ENCODE measurements at regions not wholly inside any gene's neighbourhood (a gene's known extent, or its start where the extent isn't known, plus 50 kb on each side); places are given as distances from the start of the nearest gene placed in this dataset.
"Not testable (repeated sequence)": the region's sequence is repeated elsewhere in the genome, so short reads cannot be mapped to it uniquely, and the experiment has no call there.

GRCh38 chr10:131820626-131821025 is 80.2 kb upstream of the PPP2R2D start:
- no peak overlapping the region for H3K4me3 ChIP-seq
- intact Hi-C loops (cut with DNase I, micrococcal nuclease), result no loop called here
- H3K4me1 ChIP-seq (ENCODE audit: low read depth), result no peaks in the 10 kb centered on the region
- ATAC-seq (no peak), DNase-seq (no peak)
- TF ChIP-seq, protein P1, sequence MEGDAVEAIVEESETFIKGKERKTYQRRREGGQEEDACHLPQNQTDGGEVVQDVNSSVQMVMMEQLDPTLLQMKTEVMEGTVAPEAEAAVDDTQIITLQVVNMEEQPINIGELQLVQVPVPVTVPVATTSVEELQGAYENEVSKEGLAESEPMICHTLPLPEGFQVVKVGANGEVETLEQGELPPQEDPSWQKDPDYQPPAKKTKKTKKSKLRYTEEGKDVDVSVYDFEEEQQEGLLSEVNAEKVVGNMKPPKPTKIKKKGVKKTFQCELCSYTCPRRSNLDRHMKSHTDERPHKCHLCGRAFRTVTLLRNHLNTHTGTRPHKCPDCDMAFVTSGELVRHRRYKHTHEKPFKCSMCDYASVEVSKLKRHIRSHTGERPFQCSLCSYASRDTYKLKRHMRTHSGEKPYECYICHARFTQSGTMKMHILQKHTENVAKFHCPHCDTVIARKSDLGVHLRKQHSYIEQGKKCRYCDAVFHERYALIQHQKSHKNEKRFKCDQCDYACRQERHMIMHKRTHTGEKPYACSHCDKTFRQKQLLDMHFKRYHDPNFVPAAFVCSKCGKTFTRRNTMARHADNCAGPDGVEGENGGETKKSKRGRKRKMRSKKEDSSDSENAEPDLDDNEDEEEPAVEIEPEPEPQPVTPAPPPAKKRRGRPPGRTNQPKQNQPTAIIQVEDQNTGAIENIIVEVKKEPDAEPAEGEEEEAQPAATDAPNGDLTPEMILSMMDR (IDR thresholded peaks at IDR 0.05), result no peak
- no peaks in the 10 kb centered on the region for H3K9me3 ChIP-seq
- no peaks in the 10 kb centered on the region for H3K36me3 ChIP-seq (ENCODE audit: low read depth)

GRCh38 chr10:131821378-131822012 is 79.3 kb upstream of the PPP2R2D start:
- ATAC-seq, result no peak
- intact Hi-C loops (cut with DNase I, micrococcal nuclease), result no loop called here
- peak in 1 of 3 donors; percentile 5 for DNase-seq
- H3K9me3 ChIP-seq, result no peaks in the 10 kb centered on the region
- no peak overlapping the region for H3K4me3 ChIP-seq
- TF ChIP-seq, protein P1 (IDR thresholded peaks at IDR 0.05), result no peak
- H3K4me1 ChIP-seq (ENCODE audit: low read depth), result no peaks in the 10 kb centered on the region
- H3K36me3 ChIP-seq (ENCODE audit: low read depth), result no peaks in the 10 kb centered on the region

DNA sequence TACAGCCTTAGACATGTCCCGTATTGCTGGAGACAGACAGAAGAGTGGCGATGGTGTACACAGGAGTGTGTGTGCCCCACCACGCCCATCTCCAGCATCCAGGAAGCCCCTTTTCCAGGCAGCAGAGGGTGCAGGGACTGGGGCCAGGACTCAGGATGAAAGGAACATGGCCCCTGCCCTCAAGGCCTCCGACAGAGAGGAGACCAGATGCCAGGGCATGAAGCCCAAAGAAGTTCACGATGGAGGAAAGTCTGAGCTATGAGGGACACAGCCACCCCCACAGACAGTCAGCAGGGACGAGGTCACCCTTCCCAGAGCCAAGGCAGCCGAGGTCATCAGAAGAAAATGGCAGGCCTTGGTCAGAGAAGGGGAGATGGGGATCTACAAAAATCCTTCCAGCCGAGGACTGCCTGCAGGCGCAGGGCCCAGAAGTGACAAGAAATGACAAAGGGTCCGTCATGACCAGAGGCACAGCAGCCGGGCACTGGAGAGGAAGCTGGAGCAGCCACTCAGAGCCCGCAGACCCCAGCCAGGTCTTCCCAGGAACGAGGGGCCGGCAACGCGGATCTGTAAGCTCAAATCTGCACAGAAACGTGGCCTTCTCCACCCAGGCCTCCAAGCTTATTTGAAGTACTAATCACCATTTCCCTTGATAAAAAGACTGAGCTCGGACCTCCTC is 78.7 kb upstream of the PPP2R2D start:
- no peaks in the 10 kb centered on the region for H3K36me3 ChIP-seq (ENCODE audit: low read depth)
- H3K4me3 ChIP-seq, result no peak overlapping the region
- DNase-seq, result peak in 1 of 3 donors; percentile 19
- H3K4me1 ChIP-seq (ENCODE audit: low read depth), result no peaks in the 10 kb centered on the region
- H3K9me3 ChIP-seq, result no peaks in the 10 kb centered on the region
- ATAC-seq, result no peak
- intact Hi-C loops (cut with DNase I, micrococcal nuclease), result no loop called here
- TF ChIP-seq, protein P1 (IDR thresholded peaks at IDR 0.05), result no peak

GRCh38 chr10:131822692-131823245 is 78.0 kb upstream of the PPP2R2D start:
- ATAC-seq (no peak), DNase-seq (peak in 1 of 3 donors; percentile 23)
- Histone ChIP-seq H3K4me3 (no peak overlapping the region), H3K4me1 (ENCODE audit: low read depth) (no peaks in the 10 kb centered on the region), H3K9me3 (no peaks in the 10 kb centered on the region), H3K36me3 (ENCODE audit: low read depth) (no peaks in the 10 kb centered on the region)
- TF ChIP-seq, protein P1 (IDR thresholded peaks at IDR 0.05), result no peak
- intact Hi-C loops (cut with DNase I, micrococcal nuclease), result no loop called here

GRCh38 chr10:131823601-131824099 is 77.2 kb upstream of the PPP2R2D start:
- H3K4me3 ChIP-seq; H3K9me3 ChIP-seq; H3K36me3 ChIP-seq (ENCODE audit: low read depth); DNase-seq; ATAC-seq; intact Hi-C loops (cut with DNase I, micrococcal nuclease); H3K4me1 ChIP-seq (ENCODE audit: low read depth): not testable (repeated sequence)

Measured in mucosa of descending colon (tissue), 3 donors.